Endometrium (tissue), 2 donors: ENCODE measurements at regions not wholly inside any gene's neighbourhood (a gene's known extent, or its start where the extent isn't known, plus 50 kb on each side); places are given as distances from the start of the nearest gene placed in this dataset.

Source experiments
- FAIRE-seq: peaks from 2 replicates; lab custom pipeline; 2012; peaks lifted over from hg19 to GRCh38; lab: Jason Lieb, UNC
- donor health status: control.
- donor health status: control.

- FAIRE-seq = no peak
Observed at GRCh38 chrX:68947882-68948605, 119.2 kb downstream of the EFNB1 start.

GRCh38 chrX:68945603-68946228 lies 116.9 kb downstream of the EFNB1 start:
- FAIRE-seq = no peak

DNA sequence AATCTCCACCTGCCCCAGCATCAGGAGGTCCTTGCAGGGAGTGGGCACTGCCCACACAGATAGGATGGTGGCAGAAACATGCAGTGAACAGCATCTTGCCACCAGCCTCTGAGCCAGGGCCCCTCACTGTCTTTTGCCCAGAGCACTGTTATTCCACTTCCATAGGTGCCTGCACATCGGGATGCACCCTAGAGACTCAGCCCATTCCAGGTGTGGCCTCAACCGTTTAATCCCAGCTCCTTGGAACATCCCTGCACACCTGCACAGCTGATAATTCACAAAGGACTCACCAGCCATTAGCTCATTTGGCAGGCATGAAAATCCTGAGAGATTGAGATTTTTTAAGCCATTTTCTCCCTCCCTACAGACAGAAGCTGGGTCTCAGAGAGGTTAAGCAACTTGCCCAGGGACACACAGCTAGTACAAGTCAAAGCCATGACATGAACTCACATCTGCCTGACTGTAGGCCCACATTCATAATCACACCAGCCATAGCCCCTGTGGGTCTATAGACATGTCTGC lies 116.3 kb downstream of the EFNB1 start:
- FAIRE-seq = no peak

DNA sequence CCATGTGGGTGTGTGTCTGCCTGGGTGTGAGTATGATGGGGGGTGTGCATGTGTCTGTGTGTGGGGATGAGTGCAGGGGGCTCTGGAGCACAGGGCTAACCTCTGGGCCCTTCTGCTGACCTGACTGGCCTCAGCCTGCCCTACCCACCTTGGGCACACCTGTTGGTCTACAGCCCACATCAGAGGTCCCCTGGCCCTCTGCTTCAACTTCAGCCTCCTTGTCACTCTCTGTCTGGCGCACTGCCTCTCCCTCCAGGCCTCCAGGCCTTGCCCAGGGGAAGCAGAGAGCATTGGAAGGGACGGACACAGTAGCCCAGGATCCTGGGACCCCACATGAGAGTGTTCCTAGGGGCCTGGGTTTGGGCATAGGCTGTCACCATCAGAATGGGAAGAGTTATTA lies 115.4 kb downstream of the EFNB1 start:
- FAIRE-seq = no peak

- FAIRE-seq = no peak
Observed at GRCh38 chrX:68942840-68943239, 114.0 kb downstream of the EFNB1 start.

DNA sequence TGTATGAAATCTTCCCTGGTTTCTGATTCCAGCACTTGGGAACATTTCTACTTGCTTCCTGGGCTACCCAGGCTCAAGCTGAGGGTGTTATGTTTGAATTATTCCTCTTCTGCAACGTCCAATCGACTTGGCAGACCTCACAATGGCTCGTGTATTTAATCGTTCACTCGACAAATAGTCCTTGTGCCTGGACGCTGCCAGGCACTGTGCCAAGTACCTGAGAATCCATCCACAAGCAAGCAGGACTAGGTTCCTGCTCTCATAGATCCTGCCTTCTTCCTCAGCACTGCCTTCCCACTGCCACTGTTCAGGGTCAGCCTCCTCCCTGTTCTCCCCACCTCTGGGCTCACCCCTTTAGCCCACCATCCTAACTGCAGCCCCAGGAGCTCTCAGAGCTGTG lies 113.3 kb downstream of the EFNB1 start:
- FAIRE-seq = no peak

- no peak for FAIRE-seq
Observed at GRCh38 chrX:68941385-68941952, 112.6 kb downstream of the EFNB1 start.

GRCh38 chrX:68940601-68941000 lies 111.8 kb downstream of the EFNB1 start:
- FAIRE-seq = no peak

DNA sequence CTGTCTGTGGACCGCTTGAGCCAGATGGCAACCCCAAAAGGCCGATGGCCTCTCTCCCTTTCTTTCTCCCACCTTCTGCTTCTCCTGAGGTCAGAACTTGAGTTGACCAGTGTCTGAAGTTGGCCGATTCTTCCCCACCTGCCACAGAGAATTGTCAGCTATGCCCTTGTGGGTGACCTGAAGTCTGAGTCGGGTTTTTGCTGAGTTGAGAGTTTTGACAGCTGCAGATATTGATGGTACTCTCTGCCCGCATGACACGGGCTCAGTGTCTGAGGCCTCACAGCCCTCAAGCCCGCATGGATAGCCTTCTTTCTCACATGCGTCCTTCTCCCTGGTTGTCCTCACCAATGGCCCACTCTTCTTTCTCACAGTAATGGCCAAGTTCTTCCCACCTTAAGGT lies 111.0 kb downstream of the EFNB1 start:
- no peak for FAIRE-seq

DNA sequence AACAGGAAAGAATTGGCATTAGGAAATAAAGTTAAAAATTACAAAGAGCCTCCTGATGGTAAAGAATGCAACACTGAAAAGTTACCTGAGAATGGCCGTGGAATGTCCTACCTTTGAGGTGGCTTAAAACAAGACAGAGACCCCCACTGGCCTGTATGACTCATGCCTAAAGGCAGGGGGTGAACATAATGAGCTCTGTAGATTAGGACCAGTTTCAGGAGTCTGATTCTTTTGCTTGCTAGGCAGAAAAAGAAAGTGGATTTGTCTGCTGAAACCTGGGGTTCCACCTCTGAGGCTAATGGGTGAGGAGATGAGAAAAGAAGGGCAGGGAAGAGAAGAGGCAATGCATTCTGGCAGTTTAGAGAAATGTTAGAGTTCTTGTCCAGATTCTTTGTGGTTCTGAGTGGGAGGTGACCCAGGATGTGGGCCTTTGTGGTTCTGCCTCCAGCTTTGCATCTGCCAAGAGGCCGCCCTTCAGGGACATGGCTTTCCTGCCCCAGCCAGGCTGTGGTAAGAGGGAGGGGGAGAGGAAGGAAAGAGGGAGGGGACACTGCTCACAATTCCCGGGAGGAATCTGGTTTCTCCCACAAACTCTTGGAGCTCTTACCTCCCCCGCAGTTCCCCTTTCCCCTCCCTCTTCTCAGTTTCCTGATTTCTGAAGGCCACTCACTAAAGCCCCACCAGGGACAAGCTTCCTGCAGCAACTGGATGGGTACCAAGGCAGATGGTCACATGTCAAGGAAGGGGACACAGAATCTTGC lies 109.6 kb downstream of the EFNB1 start:
- no peak for FAIRE-seq

DNA sequence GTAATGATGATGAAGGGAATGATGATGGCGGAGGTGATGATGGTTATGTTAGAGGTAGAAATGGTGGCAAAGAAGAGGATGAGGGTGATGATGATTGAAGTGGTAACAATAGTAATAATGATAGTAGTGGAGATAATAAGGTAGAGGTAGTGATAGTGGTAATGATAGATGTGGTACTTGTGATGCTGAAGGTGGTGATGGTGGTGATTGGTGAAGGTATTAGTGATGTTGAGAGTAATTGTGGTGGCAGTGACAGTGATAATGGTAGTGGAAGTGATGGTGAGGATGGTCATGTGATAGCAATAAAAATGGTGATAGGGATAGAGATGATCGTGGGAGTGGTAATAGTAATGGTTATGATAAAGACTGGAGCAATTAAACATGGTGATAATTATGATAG lies 108.8 kb downstream of the EFNB1 start:
- FAIRE-seq = no peak

DNA sequence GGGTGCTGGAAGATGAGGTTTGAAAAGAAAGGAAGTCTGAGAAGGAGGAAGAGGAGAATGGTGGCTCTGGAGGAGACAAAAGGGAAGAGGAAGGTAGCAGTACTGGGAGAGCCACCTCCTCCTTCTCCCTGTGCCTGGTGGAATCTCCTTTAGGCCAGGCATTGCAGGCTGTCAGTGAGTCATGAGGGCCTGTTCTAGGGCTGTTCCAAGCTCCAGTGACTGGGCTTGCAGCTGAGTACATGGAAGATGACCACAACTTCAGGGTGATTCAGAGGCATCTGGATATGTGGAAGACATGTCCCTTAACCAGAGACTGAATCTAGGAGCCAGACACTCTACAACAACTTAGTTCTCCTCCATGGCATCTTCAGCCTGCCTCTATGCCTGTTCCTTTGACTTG lies 107.8 kb downstream of the EFNB1 start:
- FAIRE-seq = no peak

- FAIRE-seq = no peak
Observed at GRCh38 chrX:68936126-68936525, 107.3 kb downstream of the EFNB1 start.

- no peak for FAIRE-seq
Observed at GRCh38 chrX:68935362-68935761, 106.5 kb downstream of the EFNB1 start.

- FAIRE-seq = no peak
Observed at GRCh38 chrX:68934922-68935321, 106.1 kb downstream of the EFNB1 start.

DNA sequence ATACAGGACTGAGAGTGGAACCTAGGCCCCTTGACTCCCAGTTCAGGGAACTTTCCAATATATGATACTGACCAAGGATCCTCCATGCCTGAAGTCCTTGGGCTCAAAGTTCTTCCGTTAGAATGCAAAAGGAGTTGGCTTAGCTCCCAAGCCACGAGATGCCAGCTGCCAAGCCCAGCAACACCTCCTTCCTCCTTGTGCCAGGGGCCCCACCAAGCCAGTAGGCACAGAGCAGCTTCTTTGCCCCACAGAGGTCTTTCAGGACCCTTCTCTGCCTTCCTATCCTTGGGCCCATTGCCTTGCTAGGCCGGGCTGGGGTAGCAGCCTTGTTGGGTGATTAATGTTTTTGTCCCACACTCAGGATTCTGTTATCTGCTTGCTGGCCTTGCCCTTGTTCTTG lies 105.6 kb downstream of the EFNB1 start:
- no peak for FAIRE-seq

- no peak for FAIRE-seq
Observed at GRCh38 chrX:68932611-68933010, 103.8 kb downstream of the EFNB1 start.

DNA sequence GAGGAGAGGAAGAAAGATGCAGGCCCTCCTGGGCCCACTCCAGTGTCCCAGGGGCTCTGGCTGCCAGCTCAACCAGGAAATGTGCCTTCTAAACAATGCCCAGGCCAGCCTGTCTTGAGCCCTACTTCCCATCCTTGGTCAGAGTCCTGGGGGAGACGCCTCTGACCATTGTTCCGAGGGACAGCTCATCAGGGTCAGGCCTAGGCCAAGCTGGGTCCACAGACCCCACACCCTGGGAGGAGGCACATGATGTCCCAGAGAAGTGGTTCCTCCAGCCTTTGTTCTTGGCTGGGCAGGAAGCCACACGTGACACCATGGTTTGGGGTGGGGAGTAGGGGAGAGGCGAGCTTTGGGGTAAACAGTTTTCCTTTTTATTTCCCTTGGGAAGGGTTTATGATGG lies 102.5 kb downstream of the EFNB1 start:
- no peak for FAIRE-seq

DNA sequence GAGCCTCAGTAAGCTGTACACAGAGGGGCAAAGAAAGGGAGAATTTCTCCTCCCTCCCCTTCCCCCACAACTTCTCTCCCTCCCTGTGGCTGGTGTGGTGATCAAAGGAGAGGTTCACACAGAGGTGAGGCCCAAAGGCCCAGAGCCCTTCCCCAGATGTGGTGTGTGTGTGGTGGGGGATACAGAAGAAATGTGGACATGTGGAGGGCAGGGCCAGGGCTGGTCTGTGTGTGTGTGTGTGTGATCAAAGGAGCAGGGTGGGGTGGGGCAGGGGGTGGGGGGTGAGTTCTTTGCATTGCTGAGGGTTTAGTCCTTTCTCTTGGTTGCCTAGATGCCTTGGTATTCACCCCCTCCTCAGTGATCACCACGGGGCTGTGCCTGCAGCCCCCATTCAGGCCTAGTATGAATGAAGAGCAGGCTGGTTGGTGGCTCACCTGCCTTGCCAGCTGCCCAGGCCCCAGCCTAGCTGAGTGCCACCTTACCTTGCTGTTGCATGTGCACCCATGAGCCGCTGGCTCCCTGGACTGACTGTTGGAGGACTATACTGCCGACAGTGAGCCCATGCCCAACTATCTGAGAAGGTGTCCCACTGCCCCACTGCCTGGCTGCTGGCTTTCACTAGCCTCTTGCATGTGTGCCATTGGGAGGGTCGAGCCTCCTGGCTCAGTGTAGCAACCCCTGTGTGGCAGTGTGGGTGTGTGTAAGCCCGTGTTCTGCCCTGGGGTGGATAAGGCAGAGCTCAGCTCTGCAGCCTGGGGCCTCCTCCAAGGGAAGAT lies 101.9 kb downstream of the EFNB1 start:
- no peak for FAIRE-seq

- no peak for FAIRE-seq
Observed at GRCh38 chrX:68929332-68930150, 100.7 kb downstream of the EFNB1 start.

DNA sequence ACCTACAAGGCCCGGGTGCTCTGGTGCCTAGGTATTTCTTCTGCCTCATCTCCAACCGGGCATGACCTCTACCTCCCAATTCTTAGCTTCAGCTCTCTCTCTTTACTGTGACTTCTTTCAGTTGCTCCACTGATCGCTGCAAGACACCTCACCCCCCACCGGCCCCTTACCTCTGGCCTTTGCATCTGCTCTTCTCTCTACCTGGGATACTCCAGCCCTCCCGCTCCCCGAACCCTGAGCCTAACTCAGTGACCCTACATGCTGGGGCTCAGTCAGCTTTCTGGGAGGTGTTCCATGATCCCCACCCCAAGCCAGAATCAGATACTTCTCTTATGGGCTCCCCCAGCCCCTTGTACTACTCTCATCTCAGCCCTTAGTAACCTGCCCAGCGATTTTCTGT lies 99.6 kb downstream of the EFNB1 start:
- FAIRE-seq = no peak
